Naive thymus-derived CD4-positive, alpha-beta T cell (primary cell): ENCODE measurements at regions not wholly inside any gene's neighbourhood (a gene's known extent, or its start where the extent isn't known, plus 50 kb on each side); places are given as distances from the start of the nearest gene placed in this dataset.
"Not testable (repeated sequence)": the region's sequence is repeated elsewhere in the genome, so short reads cannot be mapped to it uniquely, and the experiment has no call there.

Source experiments
- ATAC-seq: fragments of 150-1000 bp; cut with Tn5 transposase; 2 replicates; pipeline ENCODE4 v1.10.0; 2021; ENCODE audit warnings: mild to moderate bottlenecking, moderate library complexity
- CTCF ChIA-PET: fragments of 350-600 bp; sonication (Branson Sonifier 250); formaldehyde crosslinking; loops from one replicate; lab custom pipeline; 2021; ENCODE audit warnings: antibody characterized with exemption; lab: Charles Lee
- POLR2A ChIA-PET: fragments of 350-600 bp; sonication (Branson Sonifier 250); formaldehyde crosslinking; loops from one replicate; lab custom pipeline; 2021; ENCODE audit warnings: antibody characterized with exemption, inconsistent platforms; lab: Charles Lee
- DNase-seq, 9 donors: peaks; one replicate each; pipeline versions ENCODE4 v3.0.0 to v3.0.0-alpha.2; 2020 to 2022; ENCODE audit warnings: mixed read lengths in 1 of 9
- H3K27ac ChIP-seq: one replicate; pipeline ENCODE4 v1.7.0; 2013; ENCODE audit warnings: mild to moderate bottlenecking, low read depth, low read length, moderate library complexity
- H3K27me3 ChIP-seq, 2 donors: one replicate each; pipeline ENCODE4 v1.7.0; 2013; ENCODE audit warnings: low read length in 2 of 2, mild to moderate bottlenecking in 2 of 2, moderate library complexity in 2 of 2; ENCODE audit not compliant: control insufficient read depth in 2 of 2, insufficient read depth in 2 of 2
- H3K36me3 ChIP-seq, 3 experiments: 1 replicate in 2 of 3; 2 replicates in 1 of 3; pipeline ENCODE4 v1.7.0; 2013; ENCODE audit warnings: low read length in 3 of 3, mild to moderate bottlenecking in 3 of 3, moderate library complexity in 1 of 3; ENCODE audit not compliant: insufficient read depth in 3 of 3, control insufficient read depth in 2 of 3
- H3K4me1 ChIP-seq, 2 donors: one replicate each; pipeline ENCODE4 v1.7.0; 2013; ENCODE audit warnings: low read length in 2 of 2, mild to moderate bottlenecking in 2 of 2, moderate library complexity in 1 of 2; ENCODE audit not compliant: control insufficient read depth in 2 of 2, insufficient read depth in 2 of 2
- H3K4me3 ChIP-seq: 2 replicates; pipeline ENCODE4 v1.7.0; 2013; ENCODE audit warnings: mild to moderate bottlenecking, low read length
- H3K9me3 ChIP-seq, 3 experiments: 1 replicate in 2 of 3; 2 replicates in 1 of 3; pipeline ENCODE4 v1.7.0; 2013; ENCODE audit warnings: low read length in 3 of 3; ENCODE audit not compliant: control insufficient read depth in 2 of 3
- H3K27ac Mint-ChIP-seq, 9 donors: one replicate each; pipeline ENCODE4 v1.8.0; 2020 to 2022; ENCODE audit warnings: mixed read lengths in 9 of 9, mild to moderate bottlenecking in 8 of 9, moderate library complexity in 5 of 9, inconsistent platforms in 2 of 9
- H3K27me3 Mint-ChIP-seq, 5 donors: one replicate each; pipeline ENCODE4 v1.8.0; 2021 to 2022; ENCODE audit warnings: mixed read lengths in 5 of 5, mild to moderate bottlenecking in 1 of 5
- H3K36me3 Mint-ChIP-seq, 5 donors: one replicate each; pipeline ENCODE4 v1.8.0; 2020 to 2022; ENCODE audit warnings: mixed read lengths in 5 of 5, mild to moderate bottlenecking in 3 of 5, inconsistent platforms in 1 of 5
- H3K4me1 Mint-ChIP-seq, 7 donors: one replicate each; pipeline ENCODE4 v1.8.0; 2020 to 2022; ENCODE audit warnings: mixed read lengths in 7 of 7, mild to moderate bottlenecking in 3 of 7, inconsistent platforms in 1 of 7
- H3K4me3 Mint-ChIP-seq, 10 donors: one replicate each; pipeline ENCODE4 v1.8.0; 2020 to 2022; ENCODE audit warnings: mild to moderate bottlenecking in 10 of 10, mixed read lengths in 10 of 10, moderate library complexity in 6 of 10, inconsistent platforms in 2 of 10
- H3K9me3 Mint-ChIP-seq, 11 donors: one replicate each; pipeline ENCODE4 v1.8.0; 2020 to 2022; ENCODE audit warnings: mixed read lengths in 11 of 11, mild to moderate bottlenecking in 4 of 11, inconsistent platforms in 1 of 11, moderate library complexity in 1 of 11
- intact Hi-C, 2 donors: fragments of 100-400 bp; cut with micrococcal nuclease; formaldehyde crosslinking; loops; one replicate each; pipeline ENCODE4 v1.15.1; 2023

DNA sequence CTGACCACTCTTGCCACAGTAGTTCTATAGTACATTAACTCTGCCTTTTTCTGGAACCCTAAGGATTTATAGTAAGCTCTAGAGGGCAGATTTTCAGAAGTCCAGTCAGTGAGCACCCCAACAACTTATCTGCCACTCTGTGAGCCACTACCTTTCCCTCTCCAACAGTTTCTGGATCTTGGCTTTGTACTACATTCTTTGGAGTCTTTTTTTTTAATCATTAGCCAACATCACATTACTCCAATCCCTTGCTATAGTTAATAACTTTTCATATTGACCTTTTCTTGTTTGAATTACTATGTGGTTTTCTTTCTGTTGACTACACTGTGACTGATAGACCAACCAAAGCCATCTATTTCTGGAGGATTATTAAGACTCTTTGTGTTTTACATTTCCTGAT is 1596.7 kb upstream of the PRMT6 start:
- no peak for ATAC-seq
- ChIA-PET POLR2A (no interaction called here), CTCF (no interaction called here)
- Histone ChIP-seq H3K36me3 (no peaks in the 10 kb centered on the region), H3K27me3 (no peaks in the 10 kb centered on the region), H3K4me3 (no peak overlapping the region), H3K27ac (no peak overlapping the region), H3K9me3 (no peaks in the 10 kb centered on the region), H3K4me1 (no peaks in the 10 kb centered on the region)
- Mint-ChIP-seq H3K36me3 (no peaks in the 10 kb centered on the region), H3K9me3 (peaks cover 0 to 25% (median 8%) of the 10 kb centered on the region in 11 donors), H3K4me3 (no peak overlapping the region), H3K4me1 (no peaks in the 10 kb centered on the region), H3K27ac (no peak overlapping the region), H3K27me3 (no peaks in the 10 kb centered on the region)
- DNase-seq: no peak
- intact Hi-C loops: loop anchor here in 1 of 2 donors (1.0 kb wide), 1 partner anchor 9 kb away; no protein-coding TSS in a partner anchor

DNA sequence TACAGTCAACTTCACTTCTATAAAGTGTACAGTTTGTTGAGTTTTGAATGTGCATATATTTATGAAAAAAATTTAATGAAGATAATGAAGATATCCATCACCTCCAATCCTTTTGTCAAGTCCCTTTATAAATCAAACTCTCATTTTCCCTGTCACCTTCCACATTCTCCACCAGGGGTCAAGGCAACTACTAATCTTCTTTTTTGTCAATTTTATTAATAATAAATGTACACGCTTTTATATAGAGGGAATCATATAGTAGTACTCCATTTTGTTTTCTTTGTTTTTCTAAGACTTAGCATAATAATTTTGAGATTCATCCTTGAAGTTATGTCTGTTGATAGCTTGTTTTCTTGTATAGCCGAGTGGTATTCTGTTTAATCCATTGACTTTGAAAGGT is 1594.2 kb upstream of the PRMT6 start:
- H3K27me3 ChIP-seq: no peaks in the 10 kb centered on the region
- intact Hi-C loops: no loop called here
- DNase-seq (no peak), ATAC-seq (no peak)
- H3K4me1 ChIP-seq: no peaks in the 10 kb centered on the region
- POLR2A ChIA-PET: no interaction called here
- Mint-ChIP-seq H3K27me3 (no peaks in the 10 kb centered on the region), H3K36me3 (no peaks in the 10 kb centered on the region), H3K4me1 (no peaks in the 10 kb centered on the region), H3K9me3 (peaks cover 0 to 28% (median 8%) of the 10 kb centered on the region in 11 donors), H3K4me3 (no peak overlapping the region), H3K27ac (no peak overlapping the region)
- H3K9me3 ChIP-seq: no peaks in the 10 kb centered on the region
- H3K4me3 ChIP-seq: no peak overlapping the region
- CTCF ChIA-PET: no interaction called here
- no peak overlapping the region for H3K27ac ChIP-seq
- H3K36me3 ChIP-seq: no peaks in the 10 kb centered on the region

DNA sequence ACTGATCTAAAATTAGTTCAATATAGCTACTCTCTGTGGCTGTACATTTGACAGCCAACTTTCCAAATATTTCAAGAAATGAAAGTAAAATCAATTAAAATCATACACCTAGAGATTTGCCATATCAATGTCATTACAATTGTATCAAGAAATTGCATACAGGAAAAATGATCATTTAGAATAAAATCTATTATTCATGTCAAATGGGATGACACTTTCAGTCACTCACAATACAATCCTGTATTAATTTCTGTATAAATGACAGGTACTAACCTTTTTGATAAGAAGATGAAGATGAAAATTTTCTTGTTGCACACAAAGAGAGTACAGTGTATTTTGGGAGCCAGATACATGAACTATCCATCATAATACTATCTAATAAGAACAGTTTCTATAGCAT is 1588.9 kb upstream of the PRMT6 start:
- no peaks in the 10 kb centered on the region for H3K27me3 ChIP-seq
- no peaks in the 10 kb centered on the region for H3K27me3 Mint-ChIP-seq
- no peaks in the 10 kb centered on the region for H3K9me3 ChIP-seq
- DNase-seq (no peak), ATAC-seq (no peak)
- intact Hi-C loops: no loop called here
- H3K27ac ChIP-seq: no peak overlapping the region
- H3K4me1 ChIP-seq: no peaks in the 10 kb centered on the region
- POLR2A ChIA-PET: no interaction called here
- H3K4me1 Mint-ChIP-seq: no peaks in the 10 kb centered on the region
- CTCF ChIA-PET: no interaction called here
- peaks cover 0 to 3% (median 0%) of the 10 kb centered on the region in 5 donors for H3K36me3 Mint-ChIP-seq
- no peak overlapping the region for H3K27ac Mint-ChIP-seq
- H3K9me3 Mint-ChIP-seq: peaks cover 1 to 16% (median 5%) of the 10 kb centered on the region in 11 donors
- H3K4me3 Mint-ChIP-seq: no peak overlapping the region
- no peak overlapping the region for H3K4me3 ChIP-seq
- H3K36me3 ChIP-seq: no peaks in the 10 kb centered on the region

DNA sequence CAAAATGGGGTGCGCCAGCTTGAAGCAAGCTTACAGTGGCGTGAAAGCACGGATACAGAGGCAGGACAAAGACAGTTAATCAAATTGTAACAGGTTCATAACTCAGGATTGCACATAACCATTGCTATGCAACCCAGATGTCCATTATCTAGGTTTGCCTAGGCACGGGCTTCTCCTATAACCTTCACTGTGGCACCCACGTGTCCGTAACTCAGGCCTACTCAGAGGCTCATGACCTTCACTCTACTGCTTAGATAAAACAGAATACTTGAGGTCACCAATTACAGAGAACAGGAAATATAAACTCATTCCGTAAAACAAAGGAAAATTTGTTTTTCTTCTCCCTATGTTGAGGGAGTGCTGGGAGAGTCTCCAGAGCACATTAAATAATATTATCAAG is 1585.9 kb upstream of the PRMT6 start:
- H3K4me1 ChIP-seq, H3K36me3 Mint-ChIP-seq, H3K27ac ChIP-seq, H3K4me3 ChIP-seq, H3K27ac Mint-ChIP-seq, POLR2A ChIA-PET, H3K4me3 Mint-ChIP-seq, intact Hi-C loops, H3K36me3 ChIP-seq, H3K4me1 Mint-ChIP-seq, H3K27me3 Mint-ChIP-seq, DNase-seq, CTCF ChIA-PET, ATAC-seq, H3K9me3 ChIP-seq, H3K27me3 ChIP-seq: not testable (repeated sequence)
- H3K9me3 Mint-ChIP-seq: peaks cover 0 to 14% (median 5%) of the 10 kb centered on the region in 11 donors

DNA sequence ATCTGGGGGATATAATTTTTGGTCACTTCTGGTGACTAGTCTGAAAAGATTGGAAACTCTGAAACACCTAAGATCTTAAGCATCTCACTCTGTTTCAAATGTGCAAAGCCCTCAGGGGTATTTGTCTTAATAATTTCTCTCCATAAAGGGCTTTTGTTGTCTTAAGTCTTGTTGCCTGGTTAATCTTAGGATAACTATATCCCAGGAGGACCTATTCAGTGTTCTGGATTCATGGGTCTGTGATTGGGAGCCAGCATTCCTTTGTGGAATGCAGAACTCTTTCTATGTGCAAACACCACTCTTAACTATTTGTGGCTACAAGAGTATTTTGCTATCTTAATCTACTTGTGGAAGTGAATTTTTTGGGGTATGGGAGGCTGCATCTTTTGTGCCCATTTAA is 1573.0 kb upstream of the PRMT6 start:
- no peak overlapping the region for H3K27ac ChIP-seq
- DNase-seq (no peak), ATAC-seq (no peak)
- no peak overlapping the region for H3K4me3 ChIP-seq
- H3K9me3 Mint-ChIP-seq: peaks cover 1 to 28% (median 9%) of the 10 kb centered on the region in 11 donors
- no peaks in the 10 kb centered on the region for H3K36me3 ChIP-seq
- no peak overlapping the region for H3K27ac Mint-ChIP-seq
- no peaks in the 10 kb centered on the region for H3K4me1 Mint-ChIP-seq
- intact Hi-C loops: no loop called here
- no peaks in the 10 kb centered on the region for H3K9me3 ChIP-seq
- no peaks in the 10 kb centered on the region for H3K27me3 ChIP-seq
- no peaks in the 10 kb centered on the region for H3K27me3 Mint-ChIP-seq
- H3K36me3 Mint-ChIP-seq: no peaks in the 10 kb centered on the region
- CTCF ChIA-PET: no interaction called here
- POLR2A ChIA-PET: no interaction called here
- H3K4me3 Mint-ChIP-seq: no peak overlapping the region
- H3K4me1 ChIP-seq: no peaks in the 10 kb centered on the region

DNA sequence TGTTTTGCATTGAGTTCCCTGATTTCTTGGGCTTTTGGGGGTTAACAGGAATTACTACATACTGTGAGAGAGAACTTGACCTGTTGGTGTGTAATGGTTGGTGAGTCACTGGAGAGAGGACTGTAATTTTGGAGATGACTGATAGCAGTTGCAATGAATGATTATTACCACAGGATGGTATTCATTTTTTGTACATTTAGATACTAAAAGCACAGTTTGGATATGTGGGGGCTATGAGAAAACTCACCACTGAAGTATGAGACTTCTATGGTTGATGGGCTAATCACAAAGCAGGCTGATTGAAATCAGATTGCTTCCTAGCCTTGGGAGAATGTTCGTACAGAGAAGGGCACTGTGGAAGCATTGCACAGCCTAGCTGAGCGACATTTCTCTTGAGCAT is 1571.3 kb upstream of the PRMT6 start:
- intact Hi-C loops: no loop called here
- H3K4me3 Mint-ChIP-seq: no peak overlapping the region
- POLR2A ChIA-PET: no interaction called here

DNA sequence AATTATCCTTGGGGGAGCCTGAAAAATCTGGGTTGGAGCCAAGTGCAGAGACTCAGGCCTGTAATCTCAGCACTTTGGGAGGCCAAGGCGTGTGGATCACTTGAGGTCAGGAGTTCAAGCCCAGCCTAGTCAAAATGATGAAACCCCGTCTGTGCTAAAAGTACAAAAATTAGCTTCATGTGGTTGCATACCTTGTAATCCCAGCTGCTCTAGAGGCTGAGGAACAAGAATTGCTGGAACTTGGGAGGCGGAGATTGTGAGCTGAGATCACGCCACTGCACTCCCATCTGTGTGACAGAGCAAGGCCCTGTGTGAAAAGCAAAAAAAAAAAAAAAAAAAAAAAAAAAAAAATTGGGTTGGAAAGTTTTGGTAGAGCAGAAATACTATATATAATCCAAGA is 1563.6 kb upstream of the PRMT6 start:
- no peak overlapping the region for H3K27ac Mint-ChIP-seq
- POLR2A ChIA-PET: no interaction called here
- no peaks in the 10 kb centered on the region for H3K4me1 Mint-ChIP-seq
- Histone ChIP-seq H3K4me3 (no peak overlapping the region), H3K9me3 (no peaks in the 10 kb centered on the region), H3K36me3 (no peaks in the 10 kb centered on the region), H3K27me3 (no peaks in the 10 kb centered on the region), H3K4me1 (no peaks in the 10 kb centered on the region), H3K27ac (no peak overlapping the region)
- intact Hi-C loops: no loop called here
- CTCF ChIA-PET: no interaction called here
- H3K36me3 Mint-ChIP-seq: no peaks in the 10 kb centered on the region
- no peak overlapping the region for H3K4me3 Mint-ChIP-seq
- H3K27me3 Mint-ChIP-seq: no peaks in the 10 kb centered on the region
- peaks cover 0 to 25% (median 5%) of the 10 kb centered on the region in 11 donors for H3K9me3 Mint-ChIP-seq
- ATAC-seq: no peak
- no peak for DNase-seq

More for the DNA sequence above, 1571.3 kb upstream of the PRMT6 start:
- Histone ChIP-seq H3K27me3 (no peaks in the 10 kb centered on the region), H3K27ac (no peak overlapping the region), H3K4me3 (no peak overlapping the region), H3K36me3 (no peaks in the 10 kb centered on the region), H3K9me3 (no peaks in the 10 kb centered on the region), H3K4me1 (no peaks in the 10 kb centered on the region)
- DNase-seq (no peak), ATAC-seq (no peak)
- Mint-ChIP-seq H3K27me3 (no peaks in the 10 kb centered on the region), H3K36me3 (no peaks in the 10 kb centered on the region), H3K9me3 (peaks cover 2 to 28% (median 10%) of the 10 kb centered on the region in 11 donors), H3K4me1 (no peaks in the 10 kb centered on the region), H3K27ac (no peak overlapping the region)
- CTCF ChIA-PET: no interaction called here
